Peyer's patch (tissue), 4 donors: ENCODE measurements at regions not wholly inside any gene's neighbourhood (a gene's known extent, or its start where the extent isn't known, plus 50 kb on each side); places are given as distances from the start of the nearest gene placed in this dataset.

Source experiments
- CTCF ChIP-seq, 6 experiments: fragments of 450-650 bp in 4 of 6; fragments of 200-600 bp in 2 of 6; sonication (generic) in 1 of 6; IDR thresholded peaks; one replicate each; pipeline ENCODE4 v1.5.1; 2017 to 2019; ENCODE audit warnings: antibody characterized with exemption in 6 of 6, mild to moderate bottlenecking in 3 of 6, moderate library complexity in 1 of 6
- POLR2A ChIP-seq, 2 donors: fragments of 450-650 bp; IDR thresholded peaks; one replicate each; pipeline ENCODE4 v1.5.1; 2017; ENCODE audit warnings: antibody characterized with exemption in 2 of 2, mild to moderate bottlenecking in 2 of 2, moderate library complexity in 2 of 2

GRCh38 chr5:155921621-155922020 lies 405.3 kb upstream of the SGCD start:
- TF ChIP-seq POLR2A (IDR thresholded peaks at IDR 0.05) (no peak), CTCF (IDR thresholded peaks at IDR 0.05) (no peak)
